RPMI7951 (cell line): ENCODE measurements at regions not wholly inside any gene's neighbourhood (a gene's known extent, or its start where the extent isn't known, plus 50 kb on each side); places are given as distances from the start of the nearest gene placed in this dataset.

Source experiments
- DNase-seq: peaks from one replicate; pipeline ENCODE4 v3.0.0-alpha.2; 2012; ENCODE audit warnings: low read depth

DNA sequence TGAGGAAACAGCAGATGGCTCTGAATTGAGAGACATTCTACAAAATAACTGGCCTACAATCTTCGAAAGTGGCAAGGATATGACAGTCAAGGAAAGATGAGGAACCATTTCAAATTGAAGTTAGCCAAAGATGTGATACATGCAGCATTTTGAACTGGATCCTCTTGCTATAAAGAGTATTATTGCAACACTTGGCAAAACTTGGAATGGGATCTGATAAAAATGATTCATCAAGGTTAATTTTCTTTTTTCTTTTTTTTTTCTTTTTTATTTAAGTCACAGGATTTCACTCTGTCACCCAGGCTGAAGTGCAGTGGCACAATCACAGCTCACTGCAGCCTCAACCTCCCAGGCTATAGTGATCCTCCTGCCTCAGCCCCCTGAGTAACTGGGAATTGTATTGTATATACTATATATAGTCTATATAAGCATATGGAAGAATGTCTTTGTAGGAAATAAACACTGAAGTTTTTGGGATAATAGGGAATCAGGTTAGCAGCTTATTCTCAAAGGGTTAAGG is 49.8 kb upstream of the GJA8 start:
- no peak for DNase-seq
